SH-SY5Y (cell line): ENCODE measurements at regions not wholly inside any gene's neighbourhood (a gene's known extent, or its start where the extent isn't known, plus 50 kb on each side); places are given as distances from the start of the nearest gene placed in this dataset.

Experiments used
- GATA2 ChIP-seq: IDR thresholded peaks from 2 replicates; pipeline ENCODE4 v1.6.1; 2011; ENCODE audit warnings: mild to moderate bottlenecking, low read depth, low read length
- GATA3 ChIP-seq: IDR thresholded peaks from 2 replicates; pipeline ENCODE4 v1.6.1; 2011; ENCODE audit warnings: low read depth, mild to moderate bottlenecking, low read length, moderate library complexity

- TF ChIP-seq GATA3 (no peak), GATA2 (no peak)
These were observed 475.4 kb upstream of the GHITM start for GRCh38 chr10:83663918-83664317.
